MCF 10A (cell line): ENCODE measurements at regions not wholly inside any gene's neighbourhood (a gene's known extent, or its start where the extent isn't known, plus 50 kb on each side); places are given as distances from the start of the nearest gene placed in this dataset.

Source experiments
- BruUV-seq: library from RNA; stranded (reverse); fragments of 400-500 nt; replicated peaks from 2 replicates; lab custom pipeline; 2021; lab: Mats Ljungman, UMichigan
- CTCF ChIA-PET: fragments of 300-600 bp; sonication (Branson Sonifier 250); formaldehyde crosslinking; extraction: SDS; loops from one replicate; lab custom pipeline; 2021; ENCODE audit warnings: antibody characterized with exemption, inconsistent platforms; lab: Yijun Ruan, JAX
- POLR2A ChIA-PET: fragments of 300-600, 350-650 bp; sonication (Branson Sonifier 250); formaldehyde crosslinking; extraction: SDS; loops from one replicate; lab custom pipeline; 2020; ENCODE audit warnings: antibody characterized with exemption, inconsistent platforms; lab: Yijun Ruan, JAX
- DNase-seq: peaks from one replicate; pipeline ENCODE4 v3.0.0-alpha.2; 2018; ENCODE audit not compliant: unreplicated experiment
- H3K27ac Mint-ChIP-seq: one replicate; pipeline ENCODE4 v1.8.0; 2022; ENCODE audit warnings: mild to moderate bottlenecking, low read depth, mixed read lengths; ENCODE audit not compliant: unreplicated experiment
- H3K27me3 Mint-ChIP-seq: one replicate; pipeline ENCODE4 v1.8.0; 2022; ENCODE audit warnings: mixed read lengths; ENCODE audit not compliant: insufficient read depth, unreplicated experiment
- H3K36me3 Mint-ChIP-seq: one replicate; pipeline ENCODE4 v1.8.0; 2022; ENCODE audit warnings: mild to moderate bottlenecking, moderate library complexity, mixed read lengths; ENCODE audit not compliant: insufficient read depth, unreplicated experiment
- H3K4me1 Mint-ChIP-seq: one replicate; pipeline ENCODE4 v1.8.0; 2022; ENCODE audit warnings: mixed read lengths; ENCODE audit not compliant: insufficient read depth, unreplicated experiment
- H3K4me3 Mint-ChIP-seq: one replicate; pipeline ENCODE4 v1.8.0; 2022; ENCODE audit warnings: mild to moderate bottlenecking, moderate library complexity, mixed read lengths; ENCODE audit not compliant: unreplicated experiment
- H3K9me3 Mint-ChIP-seq: one replicate; pipeline ENCODE4 v1.8.0; 2022; ENCODE audit warnings: mixed read lengths; ENCODE audit not compliant: unreplicated experiment
- intact Hi-C: fragments of 100-400 bp; cut with micrococcal nuclease; formaldehyde crosslinking; loops from 2 replicates; pipeline ENCODE4 v1.14.1; 2022
- TF ChIP-seq, protein P1 (sequence below): fragments of 200-600 bp; IDR thresholded peaks from one replicate; pipeline ENCODE4 v1.8.0; 2022; ENCODE audit warnings: antibody characterized with exemption, mild to moderate bottlenecking; ENCODE audit not compliant: unreplicated experiment

- intact Hi-C loops, result no loop called here
- Mint-ChIP-seq H3K4me3 (no peak overlapping the region), H3K9me3 (no peaks in the 10 kb centered on the region), H3K4me1 (no peaks in the 10 kb centered on the region), H3K36me3 (no peaks in the 10 kb centered on the region), H3K27me3 (no peaks in the 10 kb centered on the region), H3K27ac (no peak overlapping the region)
- ChIA-PET CTCF (no interaction called here), POLR2A (no interaction called here)
- TF ChIP-seq, protein P1, sequence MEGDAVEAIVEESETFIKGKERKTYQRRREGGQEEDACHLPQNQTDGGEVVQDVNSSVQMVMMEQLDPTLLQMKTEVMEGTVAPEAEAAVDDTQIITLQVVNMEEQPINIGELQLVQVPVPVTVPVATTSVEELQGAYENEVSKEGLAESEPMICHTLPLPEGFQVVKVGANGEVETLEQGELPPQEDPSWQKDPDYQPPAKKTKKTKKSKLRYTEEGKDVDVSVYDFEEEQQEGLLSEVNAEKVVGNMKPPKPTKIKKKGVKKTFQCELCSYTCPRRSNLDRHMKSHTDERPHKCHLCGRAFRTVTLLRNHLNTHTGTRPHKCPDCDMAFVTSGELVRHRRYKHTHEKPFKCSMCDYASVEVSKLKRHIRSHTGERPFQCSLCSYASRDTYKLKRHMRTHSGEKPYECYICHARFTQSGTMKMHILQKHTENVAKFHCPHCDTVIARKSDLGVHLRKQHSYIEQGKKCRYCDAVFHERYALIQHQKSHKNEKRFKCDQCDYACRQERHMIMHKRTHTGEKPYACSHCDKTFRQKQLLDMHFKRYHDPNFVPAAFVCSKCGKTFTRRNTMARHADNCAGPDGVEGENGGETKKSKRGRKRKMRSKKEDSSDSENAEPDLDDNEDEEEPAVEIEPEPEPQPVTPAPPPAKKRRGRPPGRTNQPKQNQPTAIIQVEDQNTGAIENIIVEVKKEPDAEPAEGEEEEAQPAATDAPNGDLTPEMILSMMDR, result no peak
- DNase-seq, result no peak
- BruUV-seq, result no TSS peak
Observed at GRCh38 chr10:33385015-33385414, 50.5 kb upstream of the NRP1 start.
